Stomach (tissue), 4 donors: ENCODE measurements at regions not wholly inside any gene's neighbourhood (a gene's known extent, or its start where the extent isn't known, plus 50 kb on each side); places are given as distances from the start of the nearest gene placed in this dataset.

Experiments used
- CTCF ChIP-seq, 7 experiments: fragments of 450-650 bp in 4 of 7; fragments of 200-600 bp in 3 of 7; sonication (generic) in 3 of 7; IDR thresholded peaks; one replicate each; pipeline ENCODE4 v1.5.1; 2016 to 2019; ENCODE audit warnings: antibody characterized with exemption in 7 of 7, control low read depth in 2 of 7, mild to moderate bottlenecking in 1 of 7
- POLR2AphosphoS5 ChIP-seq, 3 donors: sonication (generic); formaldehyde crosslinking; IDR thresholded peaks; one replicate each; pipeline ENCODE4 v1.6.1; 2016; ENCODE audit warnings: antibody characterized with exemption in 3 of 3

GRCh38 chr12:70165450-70165849, 77.8 kb upstream of the CNOT2 start:
- TF ChIP-seq CTCF (IDR thresholded peaks at IDR 0.05) (no peak), POLR2AphosphoS5 (IDR thresholded peaks at IDR 0.05) (no peak)
